ENCODE measurements at regions not wholly inside any gene's neighbourhood (a gene's known extent, or its start where the extent isn't known, plus 50 kb on each side); places are given as distances from the start of the nearest gene placed in this dataset.

GRCh38 chr6:153804755-153805330 lies 234.2 kb upstream of the OPRM1 start:
- TF ChIP-seq POU6F1 (CRISPR knock-in tag; IDR thresholded peaks at IDR 0.05; ENCODE audit: borderline replicate concordance, low read depth) = no peak
- TF ChIP-seq CSRNP3 (CRISPR knock-in tag; IDR thresholded peaks at IDR 0.05) = no peak
- TF ChIP-seq ZFP3 (CRISPR knock-in tag; IDR thresholded peaks at IDR 0.05) = no peak
- TF ChIP-seq ZNF8 (CRISPR knock-in tag; IDR thresholded peaks at IDR 0.05) = no peak
- no peak for TF ChIP-seq ISL1 (CRISPR knock-in tag; IDR thresholded peaks at IDR 0.05)
